Osteocyte (in vitro differentiated cells): ENCODE measurements at regions not wholly inside any gene's neighbourhood (a gene's known extent, or its start where the extent isn't known, plus 50 kb on each side); places are given as distances from the start of the nearest gene placed in this dataset.

Experiments
- DNase-seq: peaks from one replicate; pipeline ENCODE4 v3.0.0; 2021; ENCODE audit warnings: mixed read lengths; ENCODE audit not compliant: unreplicated experiment; ENCODE audit errors: extremely low spot score
- H3K27ac Mint-ChIP-seq: one replicate; pipeline ENCODE4 v1.8.0; 2021; ENCODE audit warnings: mild to moderate bottlenecking, mixed read lengths; ENCODE audit not compliant: unreplicated experiment
- H3K27me3 Mint-ChIP-seq: one replicate; pipeline ENCODE4 v1.8.0; 2021; ENCODE audit warnings: mixed read lengths; ENCODE audit not compliant: unreplicated experiment
- H3K36me3 Mint-ChIP-seq: one replicate; pipeline ENCODE4 v1.8.0; 2021; ENCODE audit warnings: mixed read lengths; ENCODE audit not compliant: unreplicated experiment
- H3K4me1 Mint-ChIP-seq: one replicate; pipeline ENCODE4 v1.8.0; 2021; ENCODE audit warnings: mixed read lengths; ENCODE audit not compliant: unreplicated experiment
- H3K4me3 Mint-ChIP-seq: one replicate; pipeline ENCODE4 v1.8.0; 2021; ENCODE audit warnings: mild to moderate bottlenecking, moderate library complexity, mixed read lengths; ENCODE audit not compliant: unreplicated experiment
- H3K9me3 Mint-ChIP-seq: one replicate; pipeline ENCODE4 v1.8.0; 2021; ENCODE audit warnings: mixed read lengths; ENCODE audit not compliant: unreplicated experiment
- CTCF ChIP-seq: fragments of 200-600 bp; sonication (generic); IDR thresholded peaks from 2 replicates; pipeline ENCODE4 v1.5.0; 2021; ENCODE audit warnings: antibody characterized with exemption, mild to moderate bottlenecking, moderate library complexity

- Mint-ChIP-seq H3K9me3 (no peaks in the 10 kb centered on the region), H3K27ac (no peak overlapping the region), H3K4me1 (no peaks in the 10 kb centered on the region), H3K4me3 (no peak overlapping the region), H3K27me3 (no peaks in the 10 kb centered on the region), H3K36me3 (no peaks in the 10 kb centered on the region)
- no peak for DNase-seq
- no peak for TF ChIP-seq CTCF
Observed at GRCh38 chr5:163978897-163979296, 473.5 kb downstream of the MAT2B start.

DNA sequence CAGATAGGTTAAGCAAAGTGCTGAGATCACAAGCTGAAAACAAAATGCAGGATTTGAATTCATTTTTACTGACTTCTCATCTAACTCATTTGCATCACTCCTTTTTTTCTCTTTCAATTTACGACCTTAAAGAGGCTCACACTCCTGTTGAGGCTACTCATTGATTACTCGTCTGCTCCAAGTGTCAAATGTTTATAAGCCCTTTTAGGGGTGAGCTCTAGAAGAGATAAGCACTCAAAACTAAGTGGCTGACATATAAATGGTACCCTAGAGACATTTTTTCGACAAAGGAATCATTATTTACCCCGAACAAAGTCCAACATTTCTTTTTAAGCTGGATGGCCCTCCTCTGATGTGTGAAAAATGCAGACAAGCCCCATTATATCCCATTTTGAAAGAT lies 483.1 kb downstream of the MAT2B start:
- H3K9me3 Mint-ChIP-seq: peaks cover 7% of the 10 kb centered on the region
- no peak overlapping the region for H3K4me3 Mint-ChIP-seq
- no peak for TF ChIP-seq CTCF
- no peak overlapping the region for H3K27ac Mint-ChIP-seq
- DNase-seq: no peak
- no peaks in the 10 kb centered on the region for H3K27me3 Mint-ChIP-seq
- no peaks in the 10 kb centered on the region for H3K4me1 Mint-ChIP-seq
- no peaks in the 10 kb centered on the region for H3K36me3 Mint-ChIP-seq

GRCh38 chr5:163993126-163993525 lies 487.7 kb downstream of the MAT2B start:
- H3K27me3 Mint-ChIP-seq: no peaks in the 10 kb centered on the region
- H3K4me3 Mint-ChIP-seq: no peak overlapping the region
- H3K36me3 Mint-ChIP-seq: no peaks in the 10 kb centered on the region
- H3K27ac Mint-ChIP-seq: no peak overlapping the region
- no peak for DNase-seq
- H3K9me3 Mint-ChIP-seq: no peaks in the 10 kb centered on the region
- TF ChIP-seq CTCF: no peak
- H3K4me1 Mint-ChIP-seq: no peaks in the 10 kb centered on the region

DNA sequence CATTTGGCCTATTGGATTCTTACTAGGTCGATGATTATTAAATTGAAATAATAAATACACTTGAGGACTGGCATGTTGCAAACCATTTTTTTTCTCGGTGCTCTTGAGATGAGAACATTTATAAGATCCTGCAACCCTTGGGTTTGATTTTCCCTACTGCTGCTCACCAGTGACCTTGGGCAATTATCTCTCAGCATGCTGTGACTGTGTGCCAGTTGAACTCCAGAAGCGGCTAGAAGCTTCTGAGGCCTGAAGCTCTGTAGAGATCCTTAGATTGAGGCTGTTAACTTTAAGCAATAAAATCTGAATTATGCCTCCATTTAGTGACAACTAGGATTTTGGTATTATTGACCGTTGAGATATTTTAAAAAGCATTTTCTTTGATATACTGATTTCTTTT lies 489.8 kb downstream of the MAT2B start:
- no peak for TF ChIP-seq CTCF
- no peak for DNase-seq
- no peaks in the 10 kb centered on the region for H3K27me3 Mint-ChIP-seq
- H3K4me3 Mint-ChIP-seq: no peak overlapping the region
- no peak overlapping the region for H3K27ac Mint-ChIP-seq
- H3K9me3 Mint-ChIP-seq: no peaks in the 10 kb centered on the region
- H3K36me3 Mint-ChIP-seq: no peaks in the 10 kb centered on the region
- H3K4me1 Mint-ChIP-seq: no peaks in the 10 kb centered on the region

DNA sequence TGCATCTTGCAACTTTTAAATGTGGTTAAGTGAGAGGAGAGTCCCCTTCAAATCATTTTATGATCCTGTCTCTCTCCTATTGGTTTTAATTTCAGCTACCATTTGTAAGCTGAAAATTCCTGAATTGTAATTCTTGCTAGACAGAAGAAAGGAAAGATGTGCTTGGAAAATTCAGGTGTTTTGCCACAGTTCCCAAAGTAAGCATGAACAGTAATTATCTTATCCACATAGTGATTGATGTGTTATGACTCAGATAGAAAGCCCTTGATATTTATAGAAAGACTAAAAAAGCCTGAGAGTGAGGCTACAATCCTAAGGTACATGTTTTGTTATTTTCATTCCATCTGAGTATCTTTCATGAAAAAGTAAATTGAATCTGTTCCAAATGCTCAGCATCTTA lies 492.5 kb downstream of the MAT2B start:
- H3K4me1 Mint-ChIP-seq: peaks cover 3% of the 10 kb centered on the region

More for the DNA sequence above, 492.5 kb downstream of the MAT2B start:
- H3K4me3 Mint-ChIP-seq: no peak overlapping the region
- no peak overlapping the region for H3K27ac Mint-ChIP-seq
- no peaks in the 10 kb centered on the region for H3K36me3 Mint-ChIP-seq
- TF ChIP-seq CTCF: no peak
- DNase-seq: no peak
- no peaks in the 10 kb centered on the region for H3K9me3 Mint-ChIP-seq
- no peaks in the 10 kb centered on the region for H3K27me3 Mint-ChIP-seq
